GM18520 (cell line): ENCODE measurements at regions not wholly inside any gene's neighbourhood (a gene's known extent, or its start where the extent isn't known, plus 50 kb on each side); places are given as distances from the start of the nearest gene placed in this dataset.

Experiments
- ATAC-seq: cut with Tn5 transposase; IDR thresholded peaks from one replicate; pipeline ENCODE4 v1.9.1; 2021; ENCODE audit not compliant: unreplicated experiment

- ATAC-seq, result no peak
These were observed 152.0 kb downstream of the CHRM3 start for GRCh38 chr1:239538239-239538988.

DNA sequence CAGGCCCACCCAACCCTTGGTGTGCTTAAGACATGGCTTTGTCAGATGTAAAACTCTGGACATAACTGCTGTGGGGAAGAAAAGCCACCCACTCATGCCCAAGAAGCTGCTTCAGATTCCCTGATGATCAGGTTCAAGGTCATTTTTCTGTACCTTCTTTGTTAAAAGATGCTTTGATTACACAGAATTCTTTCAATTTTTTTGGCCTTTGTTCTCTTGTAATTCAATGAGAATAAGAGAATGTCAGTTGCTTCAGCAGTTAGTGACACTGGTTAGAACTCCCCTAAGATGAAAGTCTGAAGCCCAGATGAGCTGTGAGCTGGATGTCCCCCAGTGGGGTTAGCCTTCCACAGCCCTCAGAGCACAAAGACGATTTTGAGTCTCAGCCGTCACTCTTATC, 152.7 kb downstream of the CHRM3 start:
- ATAC-seq, result no peak

GRCh38 chr1:239539812-239540211, 153.4 kb downstream of the CHRM3 start:
- no peak for ATAC-seq

DNA sequence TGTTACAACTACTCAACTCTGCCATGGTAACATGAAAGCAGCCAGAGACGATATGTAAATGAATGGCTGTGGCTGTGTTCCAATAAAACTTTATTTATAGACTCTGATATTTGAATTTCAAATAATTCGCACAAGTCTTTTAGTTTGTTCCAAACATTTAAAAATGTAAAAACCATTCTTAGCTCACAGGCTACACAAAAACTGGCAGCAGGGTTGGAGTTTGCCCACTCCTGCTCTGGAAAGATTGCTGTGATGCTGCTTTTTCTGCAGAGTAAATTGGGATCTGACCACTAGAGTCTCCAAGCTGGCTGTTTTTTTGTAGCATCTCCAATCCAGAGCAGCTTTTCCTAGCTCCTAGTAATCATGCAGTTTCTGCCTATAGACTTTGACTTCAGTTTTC, 157.5 kb downstream of the CHRM3 start:
- ATAC-seq, result no peak

DNA sequence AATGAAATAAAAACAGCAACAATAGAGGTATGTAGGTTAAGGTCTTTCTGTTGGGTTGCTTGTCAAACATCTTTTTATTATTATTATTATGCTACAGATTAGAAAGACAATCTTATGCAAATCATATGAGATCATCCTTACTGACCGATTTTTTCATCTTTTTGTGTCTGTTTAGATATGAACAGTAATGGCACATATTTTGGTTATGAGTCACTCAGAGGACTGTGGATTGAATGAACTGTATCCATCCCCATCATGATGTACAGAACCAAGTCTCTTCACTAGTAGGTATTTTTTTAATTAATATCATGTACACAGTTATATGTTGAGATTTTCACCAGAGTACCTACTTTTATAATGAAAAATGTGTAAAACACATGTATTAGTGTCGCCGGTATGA, 159.1 kb downstream of the CHRM3 start:
- no peak for ATAC-seq

DNA sequence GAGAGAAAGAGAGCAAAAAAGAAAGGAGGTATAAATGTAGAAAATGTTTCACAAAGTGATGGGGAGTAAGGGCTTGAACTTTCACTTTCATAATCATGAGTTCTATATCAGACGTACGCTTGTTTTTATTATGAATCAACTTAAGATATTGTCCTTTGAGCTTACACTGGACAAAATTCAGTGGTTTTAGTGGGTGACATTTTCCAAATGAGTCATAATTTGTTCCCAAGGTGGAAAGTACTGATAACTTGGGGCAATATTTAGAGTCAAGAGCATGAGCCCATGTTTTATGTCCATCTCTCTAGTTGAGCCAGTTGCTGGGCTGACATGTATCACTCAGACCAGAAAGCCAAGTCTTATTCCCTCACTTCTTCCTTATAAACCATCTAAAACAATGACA, 161.6 kb downstream of the CHRM3 start:
- ATAC-seq, result no peak

DNA sequence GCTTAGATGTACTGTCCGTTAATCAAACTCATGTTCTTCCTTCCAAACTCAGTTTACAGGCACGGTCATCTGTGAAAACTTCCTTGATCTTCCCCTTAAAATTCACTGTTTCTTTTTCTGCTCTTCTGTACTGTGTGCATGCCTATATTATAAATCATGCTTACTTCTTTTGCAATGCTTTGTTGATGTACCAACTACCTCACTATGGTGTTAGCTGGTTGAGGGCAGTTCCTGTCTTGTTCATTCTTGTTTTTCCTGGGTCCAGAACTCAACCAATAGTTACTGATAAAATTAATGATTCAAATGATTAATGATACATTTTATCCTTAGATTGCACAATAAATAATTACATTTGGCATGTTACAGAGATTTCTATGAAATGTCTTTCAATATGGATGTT, 163.8 kb downstream of the CHRM3 start:
- ATAC-seq, result no peak

- no peak for ATAC-seq
These were observed 169.0 kb downstream of the CHRM3 start for GRCh38 chr1:239555350-239555749.

DNA sequence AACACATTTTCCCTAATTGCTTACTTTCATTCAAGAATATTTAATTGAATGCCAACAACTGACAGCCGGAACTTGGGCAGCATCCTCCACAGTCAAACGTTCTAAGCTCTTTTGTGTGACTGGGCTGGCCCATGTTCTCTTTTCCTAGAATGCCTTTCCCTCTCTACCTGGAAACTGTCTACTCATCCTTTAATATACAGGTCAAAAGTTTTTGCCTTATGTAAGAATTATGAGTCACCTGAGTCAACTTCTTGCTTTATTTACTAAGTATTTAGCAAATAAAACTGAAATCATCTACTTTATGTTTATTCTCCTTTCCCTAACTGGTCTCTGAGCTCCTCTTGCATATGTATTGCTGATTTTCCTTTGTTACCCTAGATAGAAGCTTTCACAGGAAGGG, 172.2 kb downstream of the CHRM3 start:
- ATAC-seq, result no peak

GRCh38 chr1:239558991-239559390, 172.6 kb downstream of the CHRM3 start:
- no peak for ATAC-seq

DNA sequence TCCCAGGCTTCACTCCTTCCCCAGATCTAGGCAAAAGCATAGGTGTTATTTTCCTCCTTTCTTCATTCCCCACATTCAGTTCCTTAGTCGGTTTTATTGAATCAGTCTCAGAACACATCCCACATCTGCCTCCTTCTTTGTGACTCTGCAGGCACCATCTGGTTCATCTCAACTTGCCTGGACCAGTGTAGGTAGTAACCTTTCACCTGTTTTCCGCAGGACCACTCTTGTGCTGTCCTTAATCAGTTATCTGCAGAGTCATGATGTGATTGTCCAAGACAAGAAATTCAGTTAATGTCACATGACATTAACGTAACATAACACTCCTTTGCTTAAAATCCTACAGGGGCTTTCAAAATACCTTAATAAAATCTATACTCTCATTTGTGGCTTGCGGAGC, 174.6 kb downstream of the CHRM3 start:
- no peak for ATAC-seq

DNA sequence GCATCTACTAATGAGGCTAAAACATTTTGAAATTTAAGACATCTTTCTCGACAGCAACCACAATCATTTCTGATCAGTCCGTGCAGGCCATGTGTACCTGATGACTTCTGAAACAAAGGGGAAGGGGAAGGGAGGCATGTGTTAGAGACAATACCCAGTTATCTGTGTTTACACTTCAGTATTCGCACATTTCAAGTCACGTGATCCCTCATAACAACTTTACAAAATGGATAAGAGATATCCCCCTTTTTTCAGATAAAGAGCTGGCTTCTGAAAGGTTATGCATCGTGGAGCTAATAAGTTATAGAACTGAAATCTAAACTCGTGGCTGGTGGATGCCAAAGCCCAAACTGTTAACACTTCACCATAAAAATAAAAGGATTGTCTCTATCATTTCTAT, 175.7 kb downstream of the CHRM3 start:
- ATAC-seq, result no peak

DNA sequence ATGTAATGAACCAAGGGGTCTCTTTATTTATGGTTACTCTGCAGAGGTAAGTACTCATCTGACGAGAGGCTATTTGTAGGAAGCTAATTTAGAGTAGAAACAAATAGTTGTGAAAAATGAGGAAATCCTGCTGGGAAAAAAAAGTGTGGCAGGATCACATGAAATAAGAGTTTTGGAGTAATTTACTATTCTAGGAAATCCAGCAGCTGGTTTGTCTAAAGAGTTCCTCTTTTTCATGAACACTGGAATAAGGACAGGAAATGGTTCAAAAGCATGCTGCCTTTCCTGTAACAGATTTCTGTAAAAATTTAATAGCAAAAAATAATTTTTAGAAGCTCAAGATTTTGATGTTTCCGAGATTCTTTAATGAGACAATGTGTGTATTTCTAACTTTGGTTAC, 177.3 kb downstream of the CHRM3 start:
- no peak for ATAC-seq

DNA sequence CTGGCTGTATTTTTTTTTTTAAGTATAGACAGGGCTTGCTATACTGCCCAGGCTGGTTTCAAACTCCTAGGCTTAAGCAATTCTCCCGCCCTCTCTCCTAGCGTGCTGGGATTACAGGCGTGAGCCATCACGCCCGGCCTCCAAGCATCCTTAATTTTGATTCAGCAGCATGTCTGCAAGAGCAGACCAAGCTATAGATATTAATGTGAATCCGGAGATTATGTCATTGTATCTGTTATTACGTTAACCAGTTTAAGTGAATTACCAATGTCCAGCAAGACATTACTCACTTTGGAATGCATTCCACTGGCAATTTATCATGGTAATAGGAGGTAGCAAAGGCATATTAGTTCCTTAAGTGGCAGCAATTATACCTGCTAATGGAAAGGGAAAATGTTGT, 179.7 kb downstream of the CHRM3 start:
- ATAC-seq, result no peak

DNA sequence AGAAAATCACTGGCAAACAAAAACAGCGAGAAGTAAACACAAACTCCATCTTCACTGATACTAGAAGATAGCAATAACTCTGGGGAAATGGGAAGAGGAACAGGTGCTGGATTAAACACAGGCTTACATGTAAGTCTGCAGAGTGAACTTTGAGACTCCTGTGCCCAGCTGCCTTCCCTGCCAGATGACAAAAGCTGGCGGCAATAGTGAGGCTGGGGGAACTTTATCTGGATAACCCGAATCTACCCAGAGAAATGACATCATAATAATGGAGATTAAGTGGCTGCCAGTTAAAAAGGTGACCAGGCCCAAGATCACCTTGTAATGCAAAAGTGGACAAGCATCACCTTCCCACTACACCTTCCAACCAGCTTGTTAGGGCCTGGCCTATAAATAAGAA, 184.5 kb downstream of the CHRM3 start:
- no peak for ATAC-seq

- ATAC-seq, result no peak
These were observed 185.8 kb downstream of the CHRM3 start for GRCh38 chr1:239572183-239572582.

DNA sequence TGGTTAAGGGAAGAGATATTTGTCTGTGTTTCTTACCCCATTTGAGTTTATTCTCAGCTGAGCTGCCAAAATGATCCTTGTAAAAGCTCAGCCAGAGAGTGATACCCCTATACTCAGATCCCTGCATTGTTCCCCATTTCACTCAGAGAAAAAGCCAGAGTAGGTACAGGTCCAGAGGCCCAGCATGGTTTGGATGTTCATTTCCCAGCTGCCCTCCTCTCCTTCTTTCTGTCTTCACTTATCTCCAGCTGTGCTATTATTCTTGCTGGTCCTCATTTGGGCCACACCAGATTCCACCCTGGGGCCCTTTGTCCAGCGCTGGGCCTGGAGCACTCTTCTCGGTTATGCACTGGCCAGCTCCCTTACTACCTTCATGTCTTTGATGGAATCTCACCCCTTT, 187.7 kb downstream of the CHRM3 start:
- no peak for ATAC-seq

DNA sequence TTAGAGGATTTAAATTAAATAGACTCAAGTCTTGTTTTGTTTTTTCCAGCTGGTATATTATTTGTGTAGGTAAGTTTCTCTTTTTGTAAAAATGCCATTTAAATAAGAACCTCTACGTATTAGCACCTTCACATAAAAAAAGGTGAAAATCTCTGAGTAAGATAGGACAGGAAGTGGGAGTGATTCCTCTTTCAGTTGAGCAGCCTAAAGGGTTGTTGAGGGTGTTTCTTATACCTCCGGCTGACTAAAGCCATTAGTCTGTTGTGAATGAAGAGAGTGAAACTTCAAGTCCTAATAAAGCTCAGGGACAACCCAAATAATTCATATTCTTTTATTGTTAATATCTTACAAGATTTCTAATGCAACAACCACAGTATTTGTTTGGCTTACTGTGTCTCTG, 188.7 kb downstream of the CHRM3 start:
- ATAC-seq, result no peak

GRCh38 chr1:239583536-239583935, 197.2 kb downstream of the CHRM3 start:
- ATAC-seq, result no peak

DNA sequence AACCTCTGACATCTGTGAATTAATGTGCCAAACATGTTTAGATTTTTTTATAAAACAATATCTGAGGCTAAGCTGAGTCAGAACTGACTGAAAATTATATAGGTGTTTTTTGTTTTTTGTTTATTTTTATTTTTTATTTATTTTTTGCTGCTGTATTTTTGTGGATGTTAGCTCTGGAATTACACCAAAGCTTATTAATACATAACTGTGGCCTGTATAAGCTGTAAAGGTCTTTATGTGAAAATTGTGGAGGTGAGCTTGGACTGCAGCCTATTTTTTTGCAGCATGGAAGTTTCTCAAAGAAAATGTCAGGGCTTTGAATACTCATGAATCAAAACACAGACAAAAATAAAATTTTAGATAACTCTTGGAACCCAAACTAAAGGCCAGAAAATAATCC, 199.8 kb downstream of the CHRM3 start:
- no peak for ATAC-seq

GRCh38 chr1:239587066-239587465, 200.7 kb downstream of the CHRM3 start:
- no peak for ATAC-seq

DNA sequence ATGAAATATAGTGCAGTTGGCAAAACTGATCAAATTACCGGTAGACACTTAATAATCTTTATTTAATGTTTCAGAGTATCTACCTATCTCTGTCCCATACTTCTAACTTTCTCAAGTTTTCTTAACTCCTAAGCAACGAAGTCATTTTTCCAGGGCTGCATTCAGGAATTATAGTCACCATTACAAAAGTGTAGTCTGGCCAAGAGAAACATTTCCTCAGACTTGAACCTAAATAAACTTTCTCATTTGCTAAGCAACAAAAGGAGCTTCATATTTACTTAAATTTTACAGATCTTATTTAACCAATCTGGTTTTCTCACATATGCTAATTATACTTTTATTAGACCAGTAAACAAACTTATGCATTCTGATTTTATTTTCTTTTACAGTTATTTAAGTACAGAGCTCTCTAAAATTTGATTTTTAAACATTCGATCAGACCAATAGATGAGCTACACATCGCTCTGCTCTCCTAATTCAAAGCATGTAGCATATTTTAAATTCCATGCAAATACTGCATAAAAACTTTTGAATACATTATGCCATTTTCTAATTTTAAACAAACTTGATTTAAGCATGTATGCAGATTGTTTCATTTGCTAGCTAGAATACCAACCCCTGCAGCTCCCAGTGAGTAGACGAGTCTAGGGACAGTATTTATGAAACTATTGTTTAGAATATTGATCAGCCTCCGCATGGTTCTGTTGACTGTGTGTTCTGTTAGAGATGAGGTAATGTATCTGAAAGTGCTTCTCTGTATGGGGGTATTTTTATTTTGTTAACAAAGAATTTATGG, 201.4 kb downstream of the CHRM3 start:
- ATAC-seq, result no peak

GRCh38 chr1:239590556-239590955, 204.2 kb downstream of the CHRM3 start:
- no peak for ATAC-seq
